Trophoblast cell (in vitro differentiated cells and primary cell): ENCODE measurements at regions not wholly inside any gene's neighbourhood (a gene's known extent, or its start where the extent isn't known, plus 50 kb on each side); places are given as distances from the start of the nearest gene placed in this dataset.
"Not testable (repeated sequence)": the region's sequence is repeated elsewhere in the genome, so short reads cannot be mapped to it uniquely, and the experiment has no call there.

Experiments
- DNase-seq, 2 donors: peaks; one replicate each; pipeline ENCODE4 v3.0.0-alpha.2; 2016
- H2AFZ ChIP-seq: 2 replicates; pipeline ENCODE4 v1.6.1; 2013; ENCODE audit warnings: low read length, moderate library complexity, mild to moderate bottlenecking; ENCODE audit not compliant: insufficient read depth, poor library complexity
- H2AK5ac ChIP-seq: 2 replicates; pipeline ENCODE4 v1.6.1; 2013; ENCODE audit warnings: mild to moderate bottlenecking, low read length
- H2BK120ac ChIP-seq: 2 replicates; pipeline ENCODE4 v1.6.1; 2013; ENCODE audit warnings: low read length, mild to moderate bottlenecking, moderate library complexity; ENCODE audit not compliant: insufficient read depth, poor library complexity
- H2BK12ac ChIP-seq: 2 replicates; pipeline ENCODE4 v1.6.1; 2013; ENCODE audit warnings: mild to moderate bottlenecking, low read length, moderate library complexity
- H2BK5ac ChIP-seq: 2 replicates; pipeline ENCODE4 v1.6.1; 2013; ENCODE audit warnings: low read length, low read depth, moderate library complexity, mild to moderate bottlenecking; ENCODE audit not compliant: poor library complexity
- H3K14ac ChIP-seq: 2 replicates; pipeline ENCODE4 v1.6.1; 2013; ENCODE audit warnings: mild to moderate bottlenecking, low read length
- H3K18ac ChIP-seq: 2 replicates; pipeline ENCODE4 v1.6.1; 2013; ENCODE audit warnings: mild to moderate bottlenecking, low read length
- H3K23ac ChIP-seq: 2 replicates; pipeline ENCODE4 v1.6.1; 2013; ENCODE audit warnings: low read length
- H3K27ac ChIP-seq: 2 replicates; pipeline ENCODE4 v1.5.1; 2013; ENCODE audit warnings: low read depth, mild to moderate bottlenecking, inconsistent platforms, low read length, moderate library complexity
- H3K27me3 ChIP-seq: 2 replicates; pipeline ENCODE4 v1.6.1; 2013; ENCODE audit warnings: inconsistent platforms, mild to moderate bottlenecking, low read length, moderate library complexity; ENCODE audit not compliant: insufficient read depth
- H3K36me3 ChIP-seq, 2 experiments: 1 replicate in 1 of 2; 2 replicates in 1 of 2; pipeline ENCODE4 v1.6.1; 2013; ENCODE audit warnings: low read length in 2 of 2, mild to moderate bottlenecking in 2 of 2, moderate library complexity in 1 of 2; ENCODE audit not compliant: insufficient read depth in 2 of 2, control insufficient read depth in 1 of 2
- H3K4ac ChIP-seq: 2 replicates; pipeline ENCODE4 v1.6.1; 2013; ENCODE audit warnings: low read depth, mild to moderate bottlenecking, low read length, moderate library complexity
- H3K4me1 ChIP-seq, 2 experiments: 1 replicate in 1 of 2; 2 replicates in 1 of 2; pipeline ENCODE4 v1.6.1; 2013; ENCODE audit warnings: low read length in 2 of 2, mild to moderate bottlenecking in 2 of 2, moderate library complexity in 1 of 2; ENCODE audit not compliant: insufficient read depth in 2 of 2, control insufficient read depth in 1 of 2
- H3K4me2 ChIP-seq: 2 replicates; pipeline ENCODE4 v1.6.1; 2013; ENCODE audit warnings: inconsistent platforms, mild to moderate bottlenecking, low read length, moderate library complexity
- H3K4me3 ChIP-seq: 2 replicates; pipeline ENCODE4 v1.5.1; 2013; ENCODE audit warnings: mild to moderate bottlenecking, low read depth, low read length, inconsistent platforms
- H3K79me1 ChIP-seq: one replicate; pipeline ENCODE4 v1.6.1; 2013; ENCODE audit warnings: low read length
- H3K79me2 ChIP-seq: 2 replicates; pipeline ENCODE4 v1.6.1; 2013; ENCODE audit warnings: low read length, mild to moderate bottlenecking; ENCODE audit not compliant: control insufficient read depth, insufficient read depth, poor library complexity
- H3K9ac ChIP-seq: 2 replicates; pipeline ENCODE4 v1.6.1; 2013; ENCODE audit warnings: mild to moderate bottlenecking, low read length
- H3K9me3 ChIP-seq: 2 replicates; pipeline ENCODE4 v1.6.1; 2013; ENCODE audit warnings: low read depth, mild to moderate bottlenecking, control low read depth, inconsistent platforms, low read length; ENCODE audit not compliant: insufficient read depth
- H4K12ac ChIP-seq: 2 replicates; pipeline ENCODE4 v1.6.1; 2013; ENCODE audit warnings: low read depth, mild to moderate bottlenecking, low read length, moderate library complexity
- H4K8ac ChIP-seq: 2 replicates; pipeline ENCODE4 v1.6.1; 2013; ENCODE audit warnings: low read depth, mild to moderate bottlenecking, low read length, moderate library complexity
- H4K91ac ChIP-seq: one replicate; pipeline ENCODE4 v1.6.1; 2013; ENCODE audit warnings: low read depth, mild to moderate bottlenecking, low read length, moderate library complexity
- WGBS: extraction: QIAGEN DNeasy Blood & Tissue Kit; methylation state at CpG from one replicate; pipeline ENCODE4 v1.1.7; 2013; ENCODE audit warnings: missing lambda C conversion rate; ENCODE audit not compliant: insufficient read length, insufficient coverage; ENCODE audit errors: extremely low coverage; 5-methylcytosine and 5-hydroxymethylcytosine counted together

- Histone ChIP-seq H4K8ac (no peak overlapping the region), H2AK5ac (no peak overlapping the region), H2BK120ac (no peak overlapping the region), H3K4me1 (no peaks in the 10 kb centered on the region), H4K12ac (no peak overlapping the region), H3K4ac (no peak overlapping the region), H3K79me1 (no peaks in the 10 kb centered on the region), H3K23ac (no peak overlapping the region), H3K27me3 (no peaks in the 10 kb centered on the region), H2AFZ (no peak overlapping the region), H2BK12ac (no peak overlapping the region), H2BK5ac (no peak overlapping the region), H3K36me3 (peaks cover 2% of the 10 kb centered on the region in 2 experiments), H3K14ac (no peak overlapping the region), H3K9ac (no peak overlapping the region), H3K9me3 (no peaks in the 10 kb centered on the region), H3K27ac (no peak overlapping the region), H3K18ac (no peak overlapping the region), H3K79me2 (no peaks in the 10 kb centered on the region), H3K4me3 (no peak overlapping the region), H4K91ac (no peak overlapping the region), H3K4me2 (no peak overlapping the region)
- no CpG with 5 or more reads among the region's 2 CpGs for WGBS
- DNase-seq: peak; percentile 45 to 88
Measured at GRCh38 chr7:35906191-35906908, 105.5 kb downstream of the SEPTIN7 start.

- H3K4me3 ChIP-seq: no peak overlapping the region
- H3K4me2 ChIP-seq: no peak overlapping the region
- no peaks in the 10 kb centered on the region for H3K79me1 ChIP-seq
- H3K27ac ChIP-seq: no peak overlapping the region
- H2BK120ac ChIP-seq: no peak overlapping the region
- no peak overlapping the region for H4K12ac ChIP-seq
- no peak overlapping the region for H4K8ac ChIP-seq
- no peak overlapping the region for H3K18ac ChIP-seq
- no peak overlapping the region for H2BK5ac ChIP-seq
- no peaks in the 10 kb centered on the region for H3K9me3 ChIP-seq
- no peak overlapping the region for H3K23ac ChIP-seq
- H3K4ac ChIP-seq: no peak overlapping the region
- no peak for DNase-seq
- no peak overlapping the region for H3K9ac ChIP-seq
- no peak overlapping the region for H2AFZ ChIP-seq
- H3K27me3 ChIP-seq: no peaks in the 10 kb centered on the region
- no peaks in the 10 kb centered on the region for H3K4me1 ChIP-seq
- H4K91ac ChIP-seq: no peak overlapping the region
- no peak overlapping the region for H2BK12ac ChIP-seq
- H3K14ac ChIP-seq: no peak overlapping the region
- H3K79me2 ChIP-seq: no peaks in the 10 kb centered on the region
- no CpG with 5 or more reads among the region's 11 CpGs for WGBS
- H2AK5ac ChIP-seq: no peak overlapping the region
- H3K36me3 ChIP-seq: peaks cover 2 to 6% of the 10 kb centered on the region in 2 experiments
Measured at GRCh38 chr7:35908331-35909216, 107.7 kb downstream of the SEPTIN7 start.

DNA sequence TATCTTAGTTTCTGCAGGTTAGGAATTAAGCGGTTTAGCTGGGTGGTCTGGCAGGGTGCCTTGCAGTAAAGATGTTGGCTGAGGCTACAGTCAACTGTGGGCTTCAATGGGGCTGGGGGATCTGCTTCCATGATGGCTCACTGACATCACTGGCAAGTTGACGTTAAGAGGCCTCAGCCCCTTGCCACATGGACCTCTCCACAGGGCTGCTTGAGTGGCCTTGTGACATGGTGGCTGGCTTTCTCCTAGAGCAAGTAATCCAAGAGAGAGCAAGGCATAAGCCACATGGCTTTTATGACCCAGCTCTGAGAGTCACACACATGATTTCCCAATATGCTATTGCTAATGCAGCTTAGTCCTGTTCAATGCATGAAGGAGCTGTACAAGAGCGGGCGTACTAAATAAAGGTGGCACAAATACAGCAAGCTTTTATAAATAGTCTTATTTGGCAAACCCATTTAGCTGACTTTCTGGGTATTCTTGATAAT is 109.1 kb downstream of the SEPTIN7 start:
- no peaks in the 10 kb centered on the region for H3K79me1 ChIP-seq
- no peak overlapping the region for H3K4ac ChIP-seq
- H3K27me3 ChIP-seq: no peaks in the 10 kb centered on the region
- H3K4me1 ChIP-seq: no peaks in the 10 kb centered on the region
- H2BK12ac ChIP-seq: no peak overlapping the region
- H3K36me3 ChIP-seq: peaks cover 2 to 7% of the 10 kb centered on the region in 2 experiments
- no peak overlapping the region for H4K12ac ChIP-seq
- no peak overlapping the region for H2AFZ ChIP-seq
- no peak overlapping the region for H2BK120ac ChIP-seq
- no peak overlapping the region for H3K9ac ChIP-seq
- H4K91ac ChIP-seq: no peak overlapping the region
- H3K4me2 ChIP-seq: no peak overlapping the region
- WGBS: no CpG with 5 or more reads among the region's 4 CpGs
- no peak overlapping the region for H3K18ac ChIP-seq
- no peak overlapping the region for H3K4me3 ChIP-seq
- H3K27ac ChIP-seq: no peak overlapping the region
- no peaks in the 10 kb centered on the region for H3K9me3 ChIP-seq
- DNase-seq: no peak
- no peak overlapping the region for H3K23ac ChIP-seq
- no peaks in the 10 kb centered on the region for H3K79me2 ChIP-seq
- H2AK5ac ChIP-seq: no peak overlapping the region
- H4K8ac ChIP-seq: no peak overlapping the region
- H3K14ac ChIP-seq: no peak overlapping the region
- no peak overlapping the region for H2BK5ac ChIP-seq

- not testable (repeated sequence) for H2AFZ ChIP-seq, H3K23ac ChIP-seq
Measured at GRCh38 chr7:35910621-35911020, 109.8 kb downstream of the SEPTIN7 start.

More at GRCh38 chr7:35910621-35911020, 109.8 kb downstream of the SEPTIN7 start:
- H3K9ac ChIP-seq, H3K36me3 ChIP-seq, H4K8ac ChIP-seq, H3K18ac ChIP-seq, DNase-seq, H3K4ac ChIP-seq, H3K4me2 ChIP-seq, H4K91ac ChIP-seq, H3K27me3 ChIP-seq, H4K12ac ChIP-seq, H3K4me1 ChIP-seq, H2BK5ac ChIP-seq, H3K4me3 ChIP-seq, H3K27ac ChIP-seq, H3K79me1 ChIP-seq, H3K79me2 ChIP-seq, H2BK12ac ChIP-seq, H2AK5ac ChIP-seq, H3K14ac ChIP-seq, H2BK120ac ChIP-seq, H3K9me3 ChIP-seq: not testable (repeated sequence)
- WGBS: no CpG with 5 or more reads among the region's 3 CpGs
